GM18909 (cell line): ENCODE measurements at regions not wholly inside any gene's neighbourhood (a gene's known extent, or its start where the extent isn't known, plus 50 kb on each side); places are given as distances from the start of the nearest gene placed in this dataset.

Source experiments
- ATAC-seq: cut with Tn5 transposase; IDR thresholded peaks from one replicate; pipeline ENCODE4 v1.9.1; 2021; ENCODE audit warnings: mild to moderate bottlenecking; ENCODE audit not compliant: unreplicated experiment, poor library complexity

DNA sequence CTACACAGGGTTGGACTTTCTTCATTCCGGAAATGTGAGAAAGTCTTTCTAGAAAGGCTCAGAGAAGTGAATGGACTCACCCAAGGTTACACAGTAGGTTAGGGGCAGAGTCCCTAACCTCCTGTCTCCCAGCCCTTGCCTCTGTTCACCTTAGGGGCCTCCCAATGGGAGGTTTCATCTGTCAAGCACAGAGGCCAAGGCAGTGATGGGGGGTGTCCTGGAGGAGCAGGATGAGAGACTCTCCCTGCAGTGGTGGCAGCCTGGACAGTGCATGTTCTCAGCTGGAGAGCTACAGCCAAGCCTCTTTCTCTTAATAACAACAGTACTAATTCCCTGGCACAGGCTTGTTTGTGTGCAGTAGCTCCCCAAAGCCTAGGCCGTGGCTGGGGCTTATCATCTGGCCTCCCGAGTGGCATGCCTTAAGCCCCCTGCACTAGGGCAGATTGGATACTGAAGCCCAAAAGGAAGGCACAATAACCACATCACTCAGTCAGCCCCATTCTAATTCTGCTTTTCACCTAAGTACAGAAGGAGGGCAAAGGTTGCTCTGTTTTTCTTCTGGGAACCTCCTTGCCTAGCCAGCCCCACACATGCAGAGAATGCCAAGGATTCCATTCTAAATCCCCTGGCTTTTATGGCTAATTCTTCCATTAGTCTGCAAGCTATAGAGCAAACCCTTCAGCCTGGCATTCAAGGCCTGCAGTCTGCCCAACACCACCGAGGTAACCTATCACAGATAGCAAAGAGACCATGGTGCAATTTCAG lies 50.2 kb upstream of the XPA start:
- ATAC-seq = no peak

DNA sequence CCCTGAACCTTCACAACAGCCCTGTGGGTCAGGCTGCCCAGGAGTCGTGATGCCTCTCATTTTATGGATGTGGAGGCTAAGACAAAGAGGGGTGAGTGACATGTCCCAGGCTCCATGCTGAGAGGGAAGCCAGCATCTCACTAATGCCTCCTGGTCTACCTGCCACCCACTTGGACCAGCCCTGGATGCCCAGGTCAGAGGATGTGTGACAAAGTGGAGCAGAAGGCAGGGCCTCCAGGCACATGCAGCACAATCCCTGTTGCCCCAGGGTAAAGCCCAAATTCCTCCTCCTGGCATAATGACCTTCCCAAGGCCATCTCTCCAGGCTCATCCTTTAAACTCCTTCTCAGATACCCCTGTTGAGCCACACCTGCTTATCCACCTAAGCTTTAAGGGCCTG lies 51.4 kb upstream of the XPA start:
- ATAC-seq = no peak

DNA sequence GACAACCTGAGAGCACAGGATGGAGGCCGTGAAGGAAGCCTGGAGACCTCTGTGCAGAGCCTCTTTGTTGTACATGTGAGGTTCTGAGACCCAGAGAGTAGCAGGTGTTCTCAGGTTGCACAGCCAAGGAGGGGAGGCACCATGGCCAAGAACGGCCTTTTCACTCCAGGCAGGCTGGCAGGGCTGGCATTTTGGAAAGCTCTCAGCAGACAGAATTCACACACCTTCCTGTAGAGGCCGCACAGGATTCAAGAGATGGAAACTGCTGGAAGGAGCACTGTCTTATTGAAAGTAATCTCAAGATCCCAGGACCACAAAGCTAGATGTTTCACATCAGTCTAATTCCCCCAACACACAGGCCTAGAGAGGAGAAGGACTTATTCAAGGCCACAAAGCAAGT lies 52.8 kb upstream of the XPA start:
- no peak for ATAC-seq

DNA sequence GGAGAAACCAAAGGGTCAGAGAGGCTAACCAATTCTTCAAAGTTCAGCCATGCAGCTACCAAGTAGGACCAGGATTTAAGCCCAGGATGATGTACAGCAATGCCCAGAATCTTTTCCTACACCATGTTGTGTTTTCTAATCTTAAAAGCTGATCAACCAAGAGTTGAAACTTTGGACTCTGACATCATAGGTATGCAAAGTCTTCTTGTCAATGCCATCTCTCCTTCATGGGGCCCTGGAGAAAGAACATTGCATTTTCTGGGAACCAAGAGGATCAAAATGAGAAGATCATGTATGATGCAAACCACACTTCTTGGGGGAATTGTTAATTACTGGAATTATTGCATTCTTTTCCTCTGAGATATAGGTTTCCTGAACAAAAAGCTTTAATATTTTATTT lies 54.4 kb upstream of the XPA start:
- ATAC-seq = no peak

DNA sequence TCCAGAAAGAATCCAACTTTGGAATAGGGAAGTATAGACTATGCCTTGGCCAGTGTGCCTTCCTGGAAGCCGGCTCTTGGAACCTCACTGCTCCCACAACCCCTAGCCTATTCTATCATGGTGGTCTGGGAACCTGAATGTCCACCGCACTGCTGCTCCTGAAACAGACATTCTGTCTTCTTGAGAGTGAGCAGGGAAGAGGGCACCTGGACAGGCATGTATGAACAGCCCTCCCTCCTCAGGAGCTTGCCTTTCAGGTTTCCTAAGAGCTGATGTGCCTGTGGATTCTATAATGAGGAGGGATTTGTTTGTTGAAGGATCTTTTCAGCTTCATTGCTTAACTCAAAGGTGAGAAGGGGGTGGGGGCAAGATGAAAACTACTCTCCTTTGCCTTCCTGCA lies 55.1 kb upstream of the XPA start:
- ATAC-seq = no peak

DNA sequence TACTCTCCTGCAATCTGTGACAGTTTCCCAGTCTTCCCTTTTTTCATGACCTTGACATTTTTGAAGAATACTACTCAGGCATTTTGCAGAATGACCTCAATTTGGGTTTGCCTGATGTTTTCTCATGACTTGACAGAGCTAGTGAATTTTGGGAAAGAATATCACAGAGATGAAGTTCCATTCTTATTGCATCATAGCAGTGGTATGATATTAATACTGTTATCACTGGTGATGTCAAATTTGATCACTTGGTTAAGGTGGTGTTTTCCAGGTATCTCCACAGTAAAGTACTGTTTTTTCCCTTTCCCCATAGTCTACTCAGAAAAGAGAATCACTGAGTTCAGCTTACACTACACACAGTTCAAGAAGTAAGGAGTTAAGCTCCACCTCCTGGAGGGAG lies 56.2 kb upstream of the XPA start:
- ATAC-seq = no peak

DNA sequence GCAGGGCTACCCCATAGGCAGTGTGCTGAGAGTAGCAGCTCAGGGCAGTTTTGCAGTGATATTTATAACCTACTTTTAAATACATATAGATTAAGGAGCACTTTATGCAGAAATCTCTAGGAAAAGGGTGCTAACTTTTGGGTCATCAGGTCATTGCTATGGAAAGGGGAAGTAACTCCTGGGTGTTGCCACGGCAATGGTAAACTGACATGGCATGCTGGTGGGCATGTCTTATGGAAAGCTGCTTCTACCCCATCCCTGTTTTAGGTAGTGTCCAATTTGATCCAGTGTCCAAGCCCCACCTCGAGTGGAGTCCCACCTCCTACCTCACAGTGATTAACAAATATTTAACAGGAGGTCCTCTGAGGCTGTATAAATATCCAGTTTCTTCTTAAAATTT lies 56.8 kb upstream of the XPA start:
- ATAC-seq = no peak

DNA sequence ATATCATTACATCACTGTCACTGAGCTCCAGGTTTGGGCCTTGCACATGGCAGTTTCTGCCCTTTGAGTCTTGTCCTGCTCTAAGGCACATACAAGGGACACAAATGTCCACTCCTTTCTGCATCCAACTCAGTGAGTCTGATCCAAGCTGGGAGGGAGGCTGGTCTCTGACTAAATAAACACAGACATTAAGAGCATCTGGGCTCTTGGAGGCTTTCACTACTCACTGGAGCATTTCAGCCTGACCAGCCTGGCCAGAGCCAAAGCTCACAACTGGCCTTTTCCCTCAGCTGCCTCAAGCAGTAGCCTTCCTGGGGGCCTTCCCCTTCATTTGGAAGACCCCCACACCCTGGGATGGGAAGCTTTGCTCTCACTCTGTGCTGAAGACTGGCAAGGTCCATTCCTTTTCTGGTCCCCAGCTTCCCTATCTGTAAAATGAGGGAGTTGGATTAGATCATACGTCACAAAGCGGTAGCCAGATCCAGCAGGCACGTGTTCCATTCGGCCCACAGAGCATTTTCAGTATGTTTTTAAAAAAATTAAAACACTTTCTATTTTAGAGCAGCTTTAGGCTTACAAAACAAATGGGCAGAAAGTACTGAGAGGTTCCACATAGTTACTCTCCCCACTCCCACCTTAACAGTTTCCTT lies 58.6 kb upstream of the XPA start:
- ATAC-seq = no peak

DNA sequence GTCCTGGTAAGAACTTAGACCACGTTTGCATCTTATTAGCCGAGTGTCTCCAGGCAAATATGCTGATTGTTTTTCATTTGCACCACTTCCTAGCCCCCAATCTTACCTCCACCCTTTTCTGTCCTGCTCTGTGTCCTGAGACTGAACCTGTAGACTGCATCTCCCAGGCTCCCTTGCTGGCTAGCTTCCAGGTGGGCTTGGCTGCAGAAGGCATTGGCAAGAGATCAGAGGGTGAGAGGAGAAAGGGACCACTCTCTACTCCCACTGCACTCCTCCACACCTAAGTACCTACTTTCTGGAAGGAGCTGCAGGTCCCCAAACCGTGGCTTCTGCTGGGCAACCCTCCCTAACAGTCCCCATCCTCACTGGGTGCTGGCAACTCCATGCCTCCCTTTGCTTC lies 59.9 kb upstream of the XPA start:
- no peak for ATAC-seq

DNA sequence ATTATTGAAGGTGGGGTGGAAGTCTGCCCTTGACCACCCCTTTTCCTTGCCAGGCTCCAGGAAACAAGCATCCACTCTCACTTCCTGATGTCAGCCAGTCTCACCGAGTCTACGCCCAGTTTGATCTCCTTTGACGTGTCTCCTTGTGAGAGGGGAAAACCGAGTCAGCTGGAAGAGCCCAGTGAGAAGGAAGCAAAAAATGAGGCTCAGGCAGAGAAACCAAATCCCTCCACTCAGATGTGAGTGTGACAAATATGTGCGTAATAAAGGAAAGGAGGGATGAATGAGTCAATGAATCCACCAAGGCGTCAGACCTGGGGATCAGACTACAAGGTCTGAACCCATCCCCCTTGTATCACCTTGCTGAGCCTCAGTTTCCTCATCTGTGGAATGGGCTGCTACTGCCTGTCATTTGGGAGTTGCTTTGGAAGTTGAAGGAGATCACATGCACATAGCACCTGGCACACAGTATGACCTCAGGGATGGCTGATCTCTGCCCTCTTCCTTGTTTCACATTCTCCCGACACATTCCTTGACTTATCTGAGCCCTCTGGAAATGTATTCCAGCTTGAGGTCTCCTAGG lies 61.3 kb upstream of the XPA start:
- ATAC-seq = no peak

DNA sequence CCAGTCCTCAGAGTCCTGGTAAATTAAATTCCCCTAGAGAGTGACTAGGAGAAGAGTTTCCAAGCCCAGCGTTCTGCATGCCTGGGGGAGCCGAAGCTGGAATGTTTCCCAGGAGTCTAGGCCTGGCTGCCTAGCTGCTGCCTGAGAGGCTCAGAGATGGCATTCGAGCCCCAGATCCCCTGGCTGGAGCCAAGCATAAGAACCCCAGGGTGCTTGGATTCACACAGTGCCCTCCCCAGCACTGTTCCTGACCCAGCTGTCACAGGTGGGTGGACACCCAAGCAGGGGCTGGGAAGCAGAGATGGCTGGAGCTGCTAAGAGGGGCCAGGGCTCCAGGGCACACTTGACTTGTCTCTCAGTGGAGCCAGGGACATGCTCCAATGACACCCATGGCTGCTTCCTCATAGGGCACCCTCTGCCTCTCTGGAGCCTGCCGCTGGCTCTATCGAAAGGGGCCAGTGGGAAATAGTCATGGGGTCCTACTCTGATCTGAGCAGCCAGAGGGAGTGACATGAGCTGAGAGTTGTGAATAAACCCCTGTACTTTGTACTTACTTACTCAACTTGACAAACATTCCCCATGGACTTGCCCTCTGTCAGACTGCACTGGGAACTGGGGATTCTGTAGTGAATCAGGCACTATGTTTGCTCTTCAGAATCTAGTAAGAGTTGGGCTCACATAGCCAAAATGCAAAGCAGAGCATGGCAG lies 62.6 kb upstream of the XPA start:
- ATAC-seq = no peak

DNA sequence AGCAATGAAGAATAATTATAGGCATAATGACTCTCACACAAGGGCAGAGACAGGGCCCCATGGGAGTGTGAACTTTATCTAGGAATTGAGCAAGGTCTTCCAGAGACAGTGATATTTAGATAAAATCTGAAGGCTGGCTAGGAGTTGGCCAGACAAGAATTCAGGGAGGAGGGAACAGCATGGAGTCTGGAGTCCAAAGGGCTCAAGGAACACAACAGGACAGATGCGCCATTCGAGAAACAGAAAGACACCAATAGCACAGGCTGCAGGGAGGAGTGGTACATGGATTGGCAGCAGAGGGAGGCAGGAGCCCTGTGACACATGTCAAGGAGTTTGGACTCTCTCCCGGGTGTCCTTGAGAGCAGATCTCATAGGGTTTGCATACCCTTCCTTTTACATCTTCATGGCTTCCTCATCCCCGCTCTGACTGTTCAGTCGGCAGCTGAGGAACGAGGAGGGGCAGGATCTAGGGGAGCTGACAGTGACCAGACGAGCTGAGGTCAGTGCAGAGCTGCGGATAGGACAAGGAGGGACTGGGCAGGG lies 64.0 kb upstream of the XPA start:
- ATAC-seq = no peak

DNA sequence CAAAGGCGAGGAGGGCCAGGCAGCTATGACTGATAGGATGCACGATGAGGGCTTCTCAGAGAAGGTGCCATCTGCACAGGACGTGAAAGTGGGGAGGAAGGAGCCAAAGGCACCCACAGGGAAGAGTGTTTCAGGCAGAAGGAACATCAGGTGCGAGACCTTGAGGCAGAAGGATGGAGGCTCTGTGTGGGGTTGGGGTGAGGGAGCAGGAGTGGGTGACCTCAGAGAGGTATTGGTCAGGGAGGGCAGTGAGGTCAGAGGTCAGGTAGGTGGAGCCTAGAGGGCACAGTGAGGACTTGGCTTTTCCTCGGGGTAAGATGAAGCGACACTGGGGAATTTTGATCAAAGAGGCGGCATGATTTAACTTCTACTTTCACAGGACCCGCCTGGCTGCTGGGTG lies 64.7 kb upstream of the XPA start:
- no peak for ATAC-seq

DNA sequence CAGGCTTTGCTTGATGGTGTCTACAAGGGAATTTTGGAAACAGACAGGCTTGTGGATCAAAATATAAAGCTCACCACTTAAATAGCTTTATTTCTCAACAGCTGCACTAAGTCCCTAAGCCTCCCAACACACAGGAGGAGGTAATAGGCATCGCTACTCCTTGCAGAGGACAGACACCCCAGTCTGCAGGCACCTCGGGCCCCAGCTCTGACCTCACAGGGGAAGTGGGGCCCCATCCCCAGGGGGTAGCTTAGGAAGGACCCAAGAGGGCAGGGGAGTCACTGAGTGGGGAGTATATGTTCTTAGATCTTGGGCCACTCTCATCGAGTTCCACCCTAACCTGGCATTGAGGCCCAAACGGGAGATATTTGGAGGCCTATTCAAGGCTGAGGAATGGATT lies 66.7 kb upstream of the XPA start:
- ATAC-seq = no peak

DNA sequence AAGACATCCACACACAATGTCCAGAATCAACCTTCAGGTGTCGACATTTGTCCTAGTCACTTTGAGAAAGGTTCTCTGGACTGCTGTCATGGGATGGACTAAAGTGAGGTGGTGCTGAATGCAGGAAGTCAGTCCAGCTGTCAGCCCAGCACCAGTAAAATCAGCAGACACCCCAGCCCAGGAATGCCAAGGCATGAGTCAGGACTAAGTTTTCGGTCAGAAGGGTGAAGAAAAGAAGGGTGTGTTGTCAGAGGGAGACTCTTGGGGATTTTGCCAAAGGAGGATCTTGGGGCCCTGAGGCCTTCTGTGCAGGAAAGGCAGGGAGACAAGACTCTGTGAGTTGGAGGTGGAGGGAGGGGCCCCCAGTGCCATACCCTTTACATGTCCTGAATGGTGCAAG lies 69.0 kb upstream of the XPA start:
- no peak for ATAC-seq

DNA sequence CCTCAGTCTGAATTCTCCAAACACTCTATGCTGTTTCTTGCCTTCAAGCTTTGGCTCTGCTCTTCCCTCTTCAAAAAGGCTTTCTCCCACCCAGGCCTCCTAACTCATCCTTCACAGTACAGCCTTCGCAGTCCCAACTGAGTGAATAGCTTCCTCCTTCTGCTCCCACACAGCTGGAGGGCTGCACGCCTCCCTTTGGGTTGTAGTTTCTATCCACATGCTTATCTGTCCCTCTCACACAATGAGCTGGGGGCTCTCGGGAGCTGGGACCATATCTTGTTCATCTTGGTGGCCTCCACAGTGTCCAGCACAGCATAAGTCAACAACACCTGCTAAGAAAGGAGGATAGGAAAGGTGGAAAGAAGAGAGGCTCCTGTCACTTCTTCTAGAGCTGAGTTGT lies 69.5 kb upstream of the XPA start:
- no peak for ATAC-seq

DNA sequence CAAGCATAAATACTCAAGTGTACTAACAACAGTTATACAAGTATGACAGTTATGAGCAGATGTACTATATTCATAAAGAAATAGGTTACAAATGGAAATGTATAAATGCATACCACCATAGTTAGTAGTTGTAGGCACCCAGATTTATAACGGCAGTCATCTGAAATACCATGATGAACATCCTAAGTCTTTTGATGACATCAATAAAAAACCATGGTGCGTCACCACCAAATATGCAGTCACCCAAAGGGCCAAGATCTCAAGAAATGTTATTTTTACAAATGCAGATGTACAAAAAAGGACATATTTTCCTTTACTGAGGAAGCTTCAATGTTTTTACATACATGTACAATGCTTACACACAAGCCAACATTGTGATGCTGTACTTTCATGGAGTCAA lies 70.8 kb upstream of the XPA start:
- no peak for ATAC-seq

DNA sequence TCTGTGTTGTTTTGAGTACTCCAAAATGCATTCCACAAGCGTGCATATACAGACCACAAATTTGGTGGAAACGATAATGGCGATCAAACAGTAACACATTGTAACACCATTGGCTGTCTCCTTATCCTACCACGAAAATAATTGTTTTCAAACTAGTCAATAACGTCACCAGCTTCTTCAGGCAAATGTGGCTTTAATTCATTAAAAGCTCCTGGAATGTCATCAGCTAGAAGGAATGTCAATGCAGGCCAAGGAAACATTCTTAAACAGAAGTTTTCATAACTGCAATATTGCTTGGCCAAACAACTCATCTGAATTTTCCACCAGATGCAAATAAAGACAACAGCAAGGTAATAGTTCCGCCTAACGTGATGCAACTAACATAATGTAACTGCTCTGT lies 71.6 kb upstream of the XPA start:
- ATAC-seq = no peak

DNA sequence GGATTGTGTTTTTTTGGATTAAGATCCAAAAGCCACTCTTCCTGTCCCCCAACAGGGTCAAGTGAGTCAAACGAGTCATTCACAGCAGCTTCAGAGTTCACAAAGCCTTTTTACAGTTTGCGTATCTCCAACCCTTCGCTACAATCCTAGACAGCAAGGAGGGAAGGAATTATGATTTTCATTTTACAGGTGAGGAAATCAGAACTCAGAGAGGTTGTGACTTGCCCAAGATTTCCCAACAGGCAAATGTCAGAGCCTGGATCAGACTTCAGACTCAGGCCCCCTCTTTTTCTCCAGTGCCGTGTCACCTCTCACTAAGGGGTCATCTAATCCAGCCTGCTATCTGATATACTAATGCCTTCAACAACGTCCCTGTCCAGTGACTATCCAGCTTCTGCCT lies 72.1 kb upstream of the XPA start:
- ATAC-seq = no peak

DNA sequence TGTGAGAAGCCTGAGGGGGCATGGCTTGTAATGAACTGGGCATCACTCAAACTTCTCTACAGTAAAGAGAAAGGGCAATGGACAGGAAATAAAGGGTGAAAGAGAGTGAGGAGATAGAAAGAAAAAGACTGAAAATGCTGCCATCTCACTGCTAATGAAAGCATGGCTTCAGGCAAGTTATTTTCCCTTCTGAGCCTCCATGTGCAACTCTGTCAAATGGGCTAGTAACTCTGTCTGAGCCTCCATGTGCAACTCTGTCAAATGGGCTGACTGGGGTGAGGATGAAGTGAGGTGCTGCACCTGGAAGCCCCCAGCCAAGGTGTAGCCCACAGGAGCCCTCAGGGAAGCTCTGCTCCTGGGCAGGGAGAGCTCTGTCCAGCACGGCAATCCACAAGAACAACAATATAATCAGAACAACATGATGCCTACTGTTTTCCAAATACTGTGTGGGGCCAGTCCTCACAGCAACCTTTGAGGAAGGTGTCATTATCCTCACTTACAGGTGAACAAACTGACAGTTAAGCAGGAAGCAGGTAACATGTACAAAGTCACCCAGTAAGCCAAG lies 73.8 kb upstream of the XPA start:
- ATAC-seq = no peak

DNA sequence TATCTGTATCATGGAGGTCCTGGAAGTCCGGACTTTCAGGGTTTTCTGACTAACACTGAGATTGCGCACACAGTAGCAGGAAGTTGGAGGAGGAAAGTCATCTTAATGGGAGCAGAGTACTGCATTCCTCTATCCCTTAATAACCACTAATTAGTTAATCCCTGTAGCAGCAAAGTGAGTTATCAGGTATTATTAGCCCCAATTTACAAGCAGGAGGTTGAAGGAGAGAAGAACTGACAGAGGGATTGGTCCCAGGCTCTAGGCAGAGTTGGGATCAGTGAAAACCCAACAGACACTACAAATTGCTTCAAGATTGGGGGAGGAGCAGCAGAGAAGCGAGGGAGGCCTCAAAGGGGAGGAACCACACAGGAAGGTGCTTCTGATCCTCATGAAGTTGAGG lies 74.5 kb upstream of the XPA start:
- ATAC-seq = no peak
